Ishikawa (cell line): ENCODE measurements at regions not wholly inside any gene's neighbourhood (a gene's known extent, or its start where the extent isn't known, plus 50 kb on each side); places are given as distances from the start of the nearest gene placed in this dataset.

Experiments used
- CEBPB ChIP-seq: IDR thresholded peaks from 2 replicates; pipeline ENCODE4 v1.6.1; 2012
- CREB1 ChIP-seq: IDR thresholded peaks from 2 replicates; pipeline ENCODE4 v1.6.1; 2012; ENCODE audit warnings: low read depth
- EGR1 ChIP-seq: IDR thresholded peaks from 2 replicates; pipeline ENCODE4 v1.6.1; 2012
- EP300 ChIP-seq: IDR thresholded peaks from 2 replicates; pipeline ENCODE4 v1.6.1; 2012; ENCODE audit warnings: borderline replicate concordance
- FOXM1 ChIP-seq: IDR thresholded peaks from 2 replicates; pipeline ENCODE4 v1.6.1; 2012; ENCODE audit warnings: low read depth, borderline replicate concordance
- NFIC ChIP-seq: IDR thresholded peaks from 2 replicates; pipeline ENCODE4 v1.6.1; 2012
- RAD21 ChIP-seq: IDR thresholded peaks from 2 replicates; pipeline ENCODE4 v1.6.1; 2012; ENCODE audit warnings: low read depth
- TAF1 ChIP-seq: IDR thresholded peaks from 2 replicates; pipeline ENCODE4 v1.6.1; 2012; ENCODE audit warnings: low read depth, mild to moderate bottlenecking
- TCF12 ChIP-seq: IDR thresholded peaks from 2 replicates; pipeline ENCODE4 v1.6.1; 2012; ENCODE audit warnings: low read depth
- TEAD4 ChIP-seq: IDR thresholded peaks from 2 replicates; pipeline ENCODE4 v1.6.1; 2012
- YY1 ChIP-seq: IDR thresholded peaks from 2 replicates; pipeline ENCODE4 v1.6.1; 2012; ENCODE audit warnings: low read depth
- ZBTB7A ChIP-seq: IDR thresholded peaks from 2 replicates; pipeline ENCODE4 v1.6.1; 2012; ENCODE audit warnings: low read depth
- TF ChIP-seq, protein P1 (sequence below): IDR thresholded peaks from 2 replicates; pipeline ENCODE4 v1.6.1; 2012; ENCODE audit warnings: low read depth, mild to moderate bottlenecking
- TF ChIP-seq, protein P2 (sequence below): IDR thresholded peaks from 2 replicates; pipeline ENCODE4 v1.6.1; 2012
- TF ChIP-seq, protein P3 (sequence below): IDR thresholded peaks from 2 replicates; pipeline ENCODE4 v1.6.1; 2012

DNA sequence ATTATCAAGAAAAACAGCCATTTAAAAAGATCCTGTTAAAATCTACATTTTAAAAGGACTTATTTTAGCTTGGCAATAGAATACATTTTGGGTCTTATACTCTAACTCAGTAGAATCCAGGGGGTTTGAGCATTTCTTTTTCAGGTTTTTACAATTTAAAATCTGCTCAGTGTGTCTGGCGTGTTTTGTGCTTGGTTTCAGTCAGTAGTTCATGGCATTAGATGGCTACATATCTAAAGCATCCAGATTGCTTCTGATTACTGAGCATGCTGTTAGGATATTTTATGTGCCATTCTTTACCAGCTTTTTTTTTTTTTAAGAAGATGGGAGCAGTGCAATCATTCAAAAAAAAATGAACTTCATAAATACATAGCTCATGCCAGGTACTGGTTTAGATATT, 566.1 kb upstream of the LARGE1 start:
- TF ChIP-seq RAD21 (no peak), FOXM1 (no peak), CREB1 (no peak), NFIC (no peak), TAF1 (no peak), EGR1 (no peak), YY1 (no peak), ZBTB7A (no peak), TEAD4 (no peak), CEBPB (no peak), EP300 (no peak), TCF12 (no peak)
- TF ChIP-seq, protein P1, sequence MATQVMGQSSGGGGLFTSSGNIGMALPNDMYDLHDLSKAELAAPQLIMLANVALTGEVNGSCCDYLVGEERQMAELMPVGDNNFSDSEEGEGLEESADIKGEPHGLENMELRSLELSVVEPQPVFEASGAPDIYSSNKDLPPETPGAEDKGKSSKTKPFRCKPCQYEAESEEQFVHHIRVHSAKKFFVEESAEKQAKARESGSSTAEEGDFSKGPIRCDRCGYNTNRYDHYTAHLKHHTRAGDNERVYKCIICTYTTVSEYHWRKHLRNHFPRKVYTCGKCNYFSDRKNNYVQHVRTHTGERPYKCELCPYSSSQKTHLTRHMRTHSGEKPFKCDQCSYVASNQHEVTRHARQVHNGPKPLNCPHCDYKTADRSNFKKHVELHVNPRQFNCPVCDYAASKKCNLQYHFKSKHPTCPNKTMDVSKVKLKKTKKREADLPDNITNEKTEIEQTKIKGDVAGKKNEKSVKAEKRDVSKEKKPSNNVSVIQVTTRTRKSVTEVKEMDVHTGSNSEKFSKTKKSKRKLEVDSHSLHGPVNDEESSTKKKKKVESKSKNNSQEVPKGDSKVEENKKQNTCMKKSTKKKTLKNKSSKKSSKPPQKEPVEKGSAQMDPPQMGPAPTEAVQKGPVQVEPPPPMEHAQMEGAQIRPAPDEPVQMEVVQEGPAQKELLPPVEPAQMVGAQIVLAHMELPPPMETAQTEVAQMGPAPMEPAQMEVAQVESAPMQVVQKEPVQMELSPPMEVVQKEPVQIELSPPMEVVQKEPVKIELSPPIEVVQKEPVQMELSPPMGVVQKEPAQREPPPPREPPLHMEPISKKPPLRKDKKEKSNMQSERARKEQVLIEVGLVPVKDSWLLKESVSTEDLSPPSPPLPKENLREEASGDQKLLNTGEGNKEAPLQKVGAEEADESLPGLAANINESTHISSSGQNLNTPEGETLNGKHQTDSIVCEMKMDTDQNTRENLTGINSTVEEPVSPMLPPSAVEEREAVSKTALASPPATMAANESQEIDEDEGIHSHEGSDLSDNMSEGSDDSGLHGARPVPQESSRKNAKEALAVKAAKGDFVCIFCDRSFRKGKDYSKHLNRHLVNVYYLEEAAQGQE = no peak
- TF ChIP-seq, protein P2, sequence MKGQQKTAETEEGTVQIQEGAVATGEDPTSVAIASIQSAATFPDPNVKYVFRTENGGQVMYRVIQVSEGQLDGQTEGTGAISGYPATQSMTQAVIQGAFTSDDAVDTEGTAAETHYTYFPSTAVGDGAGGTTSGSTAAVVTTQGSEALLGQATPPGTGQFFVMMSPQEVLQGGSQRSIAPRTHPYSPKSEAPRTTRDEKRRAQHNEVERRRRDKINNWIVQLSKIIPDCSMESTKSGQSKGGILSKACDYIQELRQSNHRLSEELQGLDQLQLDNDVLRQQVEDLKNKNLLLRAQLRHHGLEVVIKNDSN = no peak
- TF ChIP-seq, protein P3, sequence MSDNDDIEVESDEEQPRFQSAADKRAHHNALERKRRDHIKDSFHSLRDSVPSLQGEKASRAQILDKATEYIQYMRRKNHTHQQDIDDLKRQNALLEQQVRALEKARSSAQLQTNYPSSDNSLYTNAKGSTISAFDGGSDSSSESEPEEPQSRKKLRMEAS = no peak

DNA sequence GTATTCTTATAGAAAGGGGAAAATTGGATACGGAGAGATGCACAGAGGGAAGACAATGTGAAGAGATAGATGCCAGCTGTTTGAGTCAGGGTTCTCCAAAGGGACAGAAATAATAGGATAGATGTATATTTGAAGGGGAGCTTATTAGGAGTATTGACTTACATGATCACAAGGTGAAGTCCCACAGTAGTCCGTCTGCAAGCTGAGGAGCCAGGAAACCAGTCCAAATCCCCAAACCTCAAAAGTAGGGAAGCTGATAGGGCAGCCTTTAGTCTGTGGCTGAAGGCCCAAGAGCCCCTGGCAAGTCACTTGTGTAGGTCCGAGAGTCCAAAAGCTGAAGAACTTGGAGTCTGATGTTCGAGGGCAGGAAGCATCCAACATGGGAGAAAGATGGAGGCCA, 569.6 kb upstream of the LARGE1 start:
- TF ChIP-seq RAD21 (no peak), EGR1 (no peak), NFIC (no peak), FOXM1 (no peak), YY1 (no peak), TCF12 (no peak), EP300 (no peak), TAF1 (no peak), ZBTB7A (no peak), TEAD4 (no peak)
- TF ChIP-seq, protein P2 = no peak
- TF ChIP-seq, protein P1 = no peak
- TF ChIP-seq, protein P3 = no peak

DNA sequence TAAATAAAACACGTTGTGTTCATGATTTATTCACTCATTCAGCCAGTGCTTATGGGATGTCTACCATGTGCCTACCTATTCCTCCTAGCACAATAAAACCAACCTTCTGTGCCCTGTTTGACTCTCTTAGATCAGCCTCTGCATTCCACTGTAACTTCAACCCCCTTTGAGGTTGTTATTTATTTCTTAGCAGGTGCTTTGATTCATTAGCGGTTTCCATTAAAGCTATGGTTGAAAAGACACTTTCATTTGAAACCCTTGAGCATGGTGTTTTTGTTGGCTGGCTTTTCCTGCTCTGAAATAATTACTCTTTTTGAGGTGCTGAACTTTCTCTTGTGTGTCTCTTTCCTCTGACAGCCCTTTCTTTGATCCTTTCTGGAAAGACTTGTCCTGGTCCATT, 570.6 kb upstream of the LARGE1 start:
- TF ChIP-seq CREB1 = no peak
- no peak for TF ChIP-seq EP300
- TF ChIP-seq, protein P2 = no peak
- TF ChIP-seq YY1 = no peak
- TF ChIP-seq TAF1 = no peak
- no peak for TF ChIP-seq TEAD4
- TF ChIP-seq, protein P3 = no peak
- no peak for TF ChIP-seq NFIC
- TF ChIP-seq RAD21 = no peak
- no peak for TF ChIP-seq EGR1
- TF ChIP-seq TCF12 = no peak

DNA sequence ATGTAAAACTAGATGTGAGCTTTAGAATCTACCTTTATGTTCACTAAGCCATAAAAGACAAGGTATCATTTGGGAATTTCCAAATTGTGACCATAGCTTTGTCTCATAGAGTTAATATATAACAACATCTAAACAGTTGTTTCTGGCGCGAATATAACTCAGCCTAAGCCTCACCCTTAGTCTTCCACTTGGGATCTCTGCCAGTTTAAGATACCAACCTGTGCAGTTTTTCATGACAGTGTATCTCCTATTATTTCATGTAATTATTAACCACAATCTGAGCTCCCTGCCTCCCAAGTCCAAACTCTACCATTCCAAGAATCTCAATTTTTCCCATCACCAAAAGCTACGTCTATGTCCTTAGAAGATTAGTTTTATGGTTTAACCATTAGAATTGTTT, 572.5 kb upstream of the ISX start:
- TF ChIP-seq FOXM1 = no peak

DNA sequence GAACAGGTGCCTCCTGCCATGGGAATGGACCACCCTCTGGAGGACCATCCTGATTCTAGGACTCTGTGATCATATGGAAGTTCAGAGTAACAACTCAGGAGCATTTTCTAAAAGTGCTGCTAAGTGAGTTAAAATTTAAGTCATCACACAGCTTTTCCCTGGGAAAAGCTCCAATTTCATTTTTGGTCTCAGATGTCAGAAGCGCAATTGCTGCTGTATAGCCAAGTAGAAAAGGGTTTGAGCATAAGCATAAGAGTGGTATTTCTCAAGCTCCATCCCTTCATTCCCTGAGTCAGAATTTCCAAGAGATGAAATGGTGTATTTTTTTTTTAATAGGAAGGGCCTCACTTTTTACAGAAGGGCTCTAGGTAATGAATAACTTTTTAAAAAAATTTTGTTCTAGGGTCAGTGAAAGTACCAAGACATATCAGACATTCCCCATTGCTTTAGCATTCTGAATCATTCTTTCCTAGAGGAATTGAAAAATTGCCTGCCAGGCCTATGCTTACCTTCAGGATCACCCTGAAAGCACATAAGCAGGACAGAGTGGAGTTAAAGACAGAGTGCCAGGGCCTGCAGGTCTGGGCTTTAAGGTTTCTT, 564.5 kb upstream of the ISX start:
- TF ChIP-seq, protein P2 = no peak
- no peak for TF ChIP-seq RAD21
- TF ChIP-seq, protein P1 = no peak
- no peak for TF ChIP-seq NFIC
- no peak for TF ChIP-seq YY1
- TF ChIP-seq TEAD4 = no peak
- no peak for TF ChIP-seq CREB1
- TF ChIP-seq EGR1 = no peak
- no peak for TF ChIP-seq FOXM1
- TF ChIP-seq EP300 = no peak
- no peak for TF ChIP-seq TCF12
- no peak for TF ChIP-seq TAF1
- TF ChIP-seq, protein P3 = no peak
- no peak for TF ChIP-seq CEBPB
